HG03460 (cell line): ENCODE measurements at regions not wholly inside any gene's neighbourhood (a gene's known extent, or its start where the extent isn't known, plus 50 kb on each side); places are given as distances from the start of the nearest gene placed in this dataset.
"Not testable (repeated sequence)": the region's sequence is repeated elsewhere in the genome, so short reads cannot be mapped to it uniquely, and the experiment has no call there.

ENCODE experiments used
- ATAC-seq: cut with Tn5 transposase; IDR thresholded peaks from one replicate; pipeline ENCODE4 v1.9.1; 2021; ENCODE audit not compliant: unreplicated experiment

DNA sequence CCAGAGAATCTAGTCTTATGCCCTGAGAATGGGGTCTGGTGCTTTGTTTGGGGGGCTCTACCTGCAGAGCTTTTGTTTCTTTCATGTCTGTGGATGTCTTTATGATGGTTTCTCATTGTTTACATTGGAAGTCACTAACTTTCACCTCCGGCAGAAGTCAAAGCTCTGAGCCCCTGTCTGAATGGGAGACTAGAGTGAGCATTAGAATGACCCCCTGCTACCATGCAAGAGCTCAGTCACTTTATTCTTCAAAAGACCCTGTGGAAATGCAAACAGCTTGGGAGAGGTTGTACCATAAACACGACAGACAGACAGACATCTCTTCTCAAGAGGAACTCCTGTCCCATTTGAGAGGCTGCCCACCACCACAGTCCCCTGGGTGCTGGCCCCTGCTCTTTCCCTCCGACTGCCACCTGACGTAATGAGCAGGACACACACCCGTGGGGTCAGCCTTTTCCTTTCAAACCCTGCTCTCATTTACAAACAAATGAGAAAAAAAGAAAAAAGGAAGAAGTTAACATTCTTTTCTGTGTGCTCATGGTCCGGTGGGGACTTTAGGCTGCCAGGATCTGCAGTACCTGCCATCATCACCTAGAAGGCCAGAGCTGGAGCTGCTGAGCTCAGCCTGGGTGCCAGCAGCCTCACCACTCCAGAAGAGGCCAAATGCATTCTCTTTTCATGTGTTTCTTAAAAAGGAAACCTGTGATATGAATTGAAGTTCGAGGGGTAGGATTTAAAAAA, 91.6 kb downstream of the FZD1 start:
- no peak for ATAC-seq

DNA sequence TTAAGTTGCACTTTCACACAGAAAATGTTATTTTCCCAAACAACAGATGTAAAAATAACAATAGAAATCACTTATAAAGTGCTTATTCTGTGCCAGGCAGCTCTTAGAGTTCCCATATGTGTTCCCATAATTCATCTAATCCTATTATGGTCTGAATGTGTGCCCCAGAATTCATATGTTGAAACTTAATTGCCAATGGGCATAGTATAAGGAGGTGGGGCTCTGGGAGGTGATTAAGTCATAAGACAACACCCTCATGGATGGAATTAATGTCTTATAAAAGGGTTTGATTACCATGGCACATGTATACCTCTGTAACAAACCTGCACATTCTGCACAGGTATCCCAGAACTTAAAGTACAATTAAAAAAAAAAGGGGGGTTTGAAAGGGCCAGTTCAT, 92.7 kb downstream of the FZD1 start:
- ATAC-seq = no peak

DNA sequence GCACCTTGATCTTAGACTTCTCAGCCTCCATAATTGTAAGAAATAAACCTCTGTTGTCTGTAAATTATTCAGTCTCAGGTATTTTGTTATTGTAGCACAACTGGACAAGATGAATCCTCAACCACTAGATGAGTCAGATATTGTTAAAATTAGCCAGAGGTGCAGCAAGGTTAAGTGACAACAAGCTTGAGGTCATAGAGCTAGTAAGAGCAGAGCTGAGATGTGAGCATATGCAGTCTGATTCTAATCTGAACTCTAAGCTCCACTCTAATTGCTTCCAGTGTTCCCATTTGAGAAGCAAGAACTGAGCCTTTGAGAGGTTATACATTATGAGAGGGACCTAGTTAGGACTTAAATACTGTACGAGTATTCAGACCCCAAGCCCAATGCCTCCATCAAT, 93.1 kb downstream of the FZD1 start:
- ATAC-seq = no peak

DNA sequence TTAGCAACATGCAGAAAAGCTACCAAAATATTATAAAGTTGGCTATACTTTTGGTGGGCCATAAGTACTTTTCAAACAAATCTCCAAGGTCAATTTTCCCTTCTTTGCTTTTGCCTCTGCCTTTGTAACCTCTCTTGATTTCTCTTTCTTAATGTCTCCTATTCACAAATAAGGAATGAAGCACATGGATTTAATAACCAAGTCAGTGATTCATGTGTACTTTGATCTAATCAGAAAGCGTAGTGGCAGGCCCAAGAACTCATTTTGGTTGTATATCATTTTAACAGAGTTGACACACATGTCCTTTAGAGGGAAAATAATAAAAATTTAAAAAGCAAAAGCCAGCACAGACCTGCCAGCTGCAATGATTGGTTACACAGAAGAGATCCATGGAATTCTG, 93.7 kb downstream of the FZD1 start:
- ATAC-seq = no peak

DNA sequence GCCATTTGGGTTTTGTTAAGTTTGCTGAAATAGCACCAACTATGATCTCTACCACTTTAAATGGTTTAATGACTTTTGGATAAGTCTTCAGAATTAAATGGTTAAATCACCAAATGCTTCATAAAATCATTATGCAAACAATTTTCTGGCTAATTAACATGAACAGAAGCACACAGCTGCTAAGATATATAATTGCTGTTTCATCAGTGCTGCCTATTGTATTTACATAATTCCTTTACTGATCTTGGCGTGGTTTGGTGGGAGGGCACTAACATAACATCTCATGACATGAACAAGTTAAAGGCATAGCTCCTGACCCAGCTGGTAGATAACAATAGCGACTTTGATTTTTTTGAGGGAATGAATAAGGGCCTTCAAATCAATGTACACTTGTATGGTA, 94.1 kb downstream of the FZD1 start:
- no peak for ATAC-seq

DNA sequence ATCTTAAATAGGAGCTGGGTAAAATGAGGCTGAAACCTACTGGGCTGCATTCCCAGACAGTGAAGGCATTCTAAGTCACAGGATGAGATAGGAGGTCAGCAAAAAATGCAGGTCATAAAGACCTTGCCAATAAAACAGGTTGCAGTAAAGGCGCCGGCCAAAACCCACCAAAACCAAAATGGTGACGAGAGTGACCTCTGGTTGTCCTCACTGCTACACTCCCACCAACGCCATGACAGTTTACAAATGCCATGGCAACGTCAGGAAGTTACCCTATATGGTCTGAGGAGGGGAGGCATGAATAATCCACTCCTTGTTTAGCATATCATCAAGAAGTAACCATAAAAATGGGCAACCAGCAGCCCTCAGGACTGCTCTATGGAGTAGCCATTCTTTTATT, 100.9 kb downstream of the FZD1 start:
- ATAC-seq = not testable (repeated sequence)

DNA sequence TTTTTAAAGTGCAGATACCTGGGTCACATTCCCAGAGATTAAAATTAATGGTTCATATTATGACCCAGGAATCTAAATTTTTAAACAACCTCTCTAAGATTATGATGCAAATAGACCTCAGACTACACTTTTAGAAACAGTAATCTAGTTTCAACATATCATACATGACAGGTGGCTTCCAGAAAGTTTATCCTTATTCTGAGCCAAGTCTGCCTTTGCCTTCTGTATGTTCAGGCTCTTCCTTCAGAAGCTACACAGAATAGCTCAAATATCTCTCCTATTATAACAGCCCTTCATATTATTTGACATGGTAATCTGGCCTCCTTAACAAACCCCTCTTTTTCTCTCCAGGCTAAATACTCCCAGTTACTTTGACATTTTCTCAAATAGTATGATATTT, 101.9 kb downstream of the FZD1 start:
- ATAC-seq = no peak

DNA sequence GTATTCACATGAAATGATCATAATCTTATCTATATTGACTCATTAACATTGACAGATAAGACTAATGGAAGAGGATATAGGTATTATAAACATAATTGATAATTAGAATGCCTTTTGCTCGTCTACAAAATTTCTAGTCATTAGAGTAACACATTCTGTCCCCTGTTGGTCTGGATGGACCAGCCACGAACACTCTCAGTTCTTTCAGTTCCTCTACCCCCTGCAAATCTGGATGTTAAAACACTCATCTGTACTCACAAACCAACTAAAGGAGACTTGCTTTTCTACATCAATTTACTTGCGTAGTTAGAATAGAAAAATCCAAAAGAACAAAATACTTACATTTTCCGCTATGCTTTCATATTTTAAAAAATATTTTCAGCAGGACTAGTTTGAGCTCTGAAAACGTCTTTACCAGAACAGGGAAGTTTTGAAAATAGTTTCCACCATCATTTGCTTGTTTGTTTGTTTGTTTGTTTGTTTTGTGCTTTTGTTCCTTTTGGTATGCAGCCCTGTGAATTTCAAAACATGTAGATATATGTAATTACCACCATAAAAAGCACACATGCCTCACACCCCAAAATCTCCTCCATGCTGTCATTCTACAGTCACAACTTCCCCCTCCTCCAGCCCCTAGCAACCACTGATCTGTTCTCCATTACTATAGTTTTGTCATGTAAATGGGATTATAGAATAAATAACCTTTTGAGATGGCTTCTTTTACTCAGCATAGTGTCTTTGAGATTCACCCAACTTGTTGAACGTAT, 103.8 kb downstream of the FZD1 start:
- no peak for ATAC-seq

DNA sequence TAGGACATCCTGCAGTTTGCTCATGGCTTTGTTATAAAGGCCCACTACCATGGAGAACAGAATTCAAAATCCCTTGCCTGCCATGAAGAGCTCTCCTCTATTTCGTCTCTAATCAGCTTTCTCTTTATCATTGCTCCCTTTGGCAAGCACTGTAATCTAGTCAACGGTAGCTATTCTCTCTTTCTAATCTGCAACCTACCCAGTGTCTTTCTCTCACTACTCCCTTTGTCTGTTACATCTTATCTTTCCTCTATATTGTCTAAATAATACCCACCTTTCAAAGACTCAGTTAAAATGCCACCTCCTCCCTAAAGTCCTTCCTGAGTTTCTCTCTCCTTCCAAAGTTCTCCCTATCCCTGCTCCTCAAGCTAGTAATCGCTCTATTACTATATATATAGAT, 108.1 kb downstream of the FZD1 start:
- ATAC-seq = no peak

DNA sequence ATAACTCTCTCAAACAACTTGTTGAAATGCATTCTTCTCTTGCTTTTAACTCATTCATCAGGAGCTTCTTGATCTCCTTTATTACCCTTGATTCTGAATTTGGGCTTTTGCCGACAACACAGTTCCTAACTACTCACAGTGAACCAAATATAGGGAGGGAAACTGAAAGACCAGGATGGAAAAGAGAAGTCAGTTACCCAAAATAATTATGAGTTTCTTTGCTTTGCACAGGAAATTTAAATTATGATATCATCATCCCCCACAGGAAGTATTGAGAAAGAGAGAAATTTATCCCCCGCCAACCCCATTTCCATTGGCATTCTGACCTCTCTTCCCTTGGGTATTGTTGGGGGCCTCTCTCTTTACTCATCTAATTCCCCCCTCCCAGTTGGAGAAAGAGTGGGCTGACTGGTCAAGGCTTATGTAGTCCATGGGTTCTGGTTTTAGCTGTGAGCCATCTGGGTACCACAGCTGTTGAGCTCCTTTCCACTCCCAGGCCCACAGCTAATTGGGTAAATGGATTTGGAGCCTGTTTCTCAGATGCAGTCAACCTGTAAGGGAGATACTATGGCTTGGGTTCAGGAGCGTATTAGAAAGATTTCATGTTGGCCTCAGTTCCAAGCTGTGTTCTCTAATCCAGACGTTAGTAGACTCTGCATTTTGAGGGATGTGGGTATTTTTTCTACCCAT, 109.0 kb downstream of the FZD1 start:
- no peak for ATAC-seq

DNA sequence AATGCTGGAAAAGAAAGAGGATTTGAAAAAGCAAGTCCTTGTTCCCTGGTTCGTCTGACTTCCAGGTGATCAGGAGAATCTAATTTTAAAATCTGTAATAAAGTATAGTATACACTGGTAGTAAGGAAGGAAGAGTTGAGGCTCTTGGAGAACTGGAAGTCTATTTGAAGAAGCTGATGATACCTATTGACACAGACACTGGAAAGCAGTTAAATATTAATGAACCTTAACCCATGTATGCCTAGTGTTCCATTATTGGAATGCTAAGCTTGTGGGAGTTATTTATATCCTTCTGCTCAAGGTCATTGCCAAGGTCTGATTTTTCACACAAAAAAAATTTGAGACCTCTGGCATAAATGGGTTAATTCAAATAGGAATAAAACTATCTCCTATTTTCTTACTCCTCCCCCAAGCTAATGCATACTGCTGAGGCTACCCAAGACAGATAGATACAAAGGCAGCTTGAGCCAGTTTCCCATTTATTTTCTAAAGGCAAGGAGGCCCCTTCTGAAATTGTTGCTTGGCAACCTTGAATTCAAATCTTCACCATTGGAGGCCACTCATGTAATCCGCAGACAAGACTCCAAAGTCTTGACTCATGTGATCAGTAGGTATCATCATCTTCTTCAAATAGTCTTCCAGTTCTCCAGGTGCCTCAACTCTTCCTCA, 110.2 kb downstream of the FZD1 start:
- no peak for ATAC-seq

DNA sequence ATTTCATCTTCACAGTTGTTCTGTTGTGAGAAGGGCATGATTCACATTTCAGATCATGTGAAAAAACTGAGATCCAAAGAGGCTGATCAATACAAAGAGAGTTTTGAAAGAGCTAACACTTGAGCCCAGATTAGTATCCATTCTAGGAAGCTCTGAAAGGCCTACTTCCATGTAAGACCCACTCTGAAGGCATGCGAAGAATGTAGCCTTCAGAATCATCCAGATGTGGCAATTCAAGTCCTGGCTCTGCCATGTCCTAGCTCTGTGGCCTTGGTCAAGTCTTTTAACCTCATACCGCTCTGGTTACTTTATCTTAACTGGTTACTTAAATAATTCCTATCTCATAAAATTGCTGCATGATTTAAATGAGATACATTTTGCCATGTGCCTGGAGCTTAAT, 111.1 kb downstream of the FZD1 start:
- ATAC-seq = no peak

DNA sequence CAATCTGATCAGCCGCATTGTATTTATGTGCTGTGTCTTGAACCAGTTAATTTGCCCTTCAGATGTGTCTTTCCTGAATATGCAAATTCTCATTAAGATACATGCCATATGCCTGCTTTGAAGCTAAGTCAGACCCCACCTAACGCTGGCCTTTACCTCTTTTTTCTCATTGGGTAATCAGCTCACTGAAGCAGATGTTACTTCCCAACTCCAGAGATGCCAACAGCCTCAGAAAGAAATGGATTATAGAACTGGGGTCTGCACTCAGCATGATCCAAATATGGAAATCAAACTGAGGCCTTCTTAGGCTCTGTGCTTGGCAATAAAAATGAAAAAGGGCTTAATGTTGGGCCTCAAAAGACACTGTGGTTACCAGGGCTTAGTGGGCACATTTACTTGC, 113.9 kb downstream of the FZD1 start:
- no peak for ATAC-seq

DNA sequence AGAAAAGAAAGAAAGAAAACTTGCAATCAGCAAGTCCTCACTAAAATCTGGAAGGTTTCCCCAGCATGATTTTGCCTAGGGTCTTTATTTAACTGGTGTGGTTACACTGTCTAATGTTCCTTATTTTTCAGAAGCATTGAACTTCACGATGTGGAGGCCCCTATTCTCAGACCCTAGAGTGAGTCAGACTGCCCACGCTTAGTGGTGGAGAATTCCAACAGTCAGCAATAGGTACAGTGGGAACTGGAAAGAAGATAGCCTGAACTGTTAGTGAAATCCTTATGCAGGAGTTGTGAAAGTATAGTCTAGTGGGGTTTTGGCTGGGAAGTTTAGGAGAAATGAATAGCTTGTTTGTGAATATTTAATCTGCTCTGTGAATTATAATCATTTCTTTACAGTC, 115.0 kb downstream of the FZD1 start:
- ATAC-seq = no peak

DNA sequence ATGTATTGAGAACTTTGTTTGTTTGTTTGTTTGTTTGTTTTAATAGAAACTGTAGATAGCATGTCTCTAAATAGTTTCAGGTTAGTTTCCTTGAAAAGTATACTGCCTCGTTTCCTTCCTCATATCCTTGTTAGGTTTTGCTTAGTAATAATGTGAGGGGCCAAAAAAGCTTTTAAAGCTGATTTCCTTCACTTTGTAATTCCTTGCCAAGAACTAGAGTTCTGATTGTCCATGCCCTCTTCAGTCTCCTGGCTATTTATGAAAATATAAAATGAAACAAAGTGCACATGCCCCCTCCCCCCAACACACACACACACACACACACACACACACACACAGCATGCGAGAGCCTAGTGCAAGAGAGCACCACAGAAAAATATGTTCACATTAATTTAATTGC, 115.8 kb downstream of the FZD1 start:
- no peak for ATAC-seq

DNA sequence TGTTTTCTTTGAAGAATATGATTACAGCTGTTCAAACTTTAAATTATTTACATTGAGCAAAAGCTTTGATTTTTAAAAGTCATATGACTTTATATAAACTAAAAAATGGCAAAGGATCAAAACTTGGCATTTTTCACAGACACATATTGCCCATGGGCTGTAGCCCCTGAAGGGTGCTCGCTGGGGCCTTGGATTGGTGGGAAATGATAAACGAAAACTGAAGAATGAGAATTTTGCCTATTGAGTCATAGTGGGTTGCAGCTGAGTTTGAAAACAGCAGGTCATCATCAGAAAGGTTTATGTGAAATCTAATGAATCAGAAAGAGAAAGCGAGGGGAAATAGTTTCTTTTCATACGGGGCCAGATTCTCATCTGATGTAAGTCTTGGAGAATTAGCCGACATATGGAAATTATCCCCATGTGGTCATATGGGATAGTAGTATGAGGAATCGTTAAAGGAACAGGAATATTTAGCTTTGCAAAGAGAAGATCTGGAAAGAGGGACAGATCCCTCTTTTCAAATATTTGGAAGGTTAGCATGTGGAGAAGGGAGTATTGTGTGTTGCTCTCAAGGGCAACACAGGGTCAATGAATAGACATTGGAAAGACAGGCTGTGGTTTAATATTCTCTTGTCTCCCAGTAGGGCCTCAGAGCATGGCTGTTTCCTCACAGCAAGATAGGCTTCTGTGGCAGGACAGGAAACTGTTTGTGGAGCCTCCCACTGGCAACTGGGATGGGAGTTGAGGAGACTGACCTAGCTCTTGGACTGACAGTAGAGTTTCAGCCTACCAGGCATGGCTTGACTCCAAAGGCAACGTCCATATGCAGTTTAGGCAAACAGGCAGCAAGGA, 119.0 kb downstream of the FZD1 start:
- no peak for ATAC-seq

DNA sequence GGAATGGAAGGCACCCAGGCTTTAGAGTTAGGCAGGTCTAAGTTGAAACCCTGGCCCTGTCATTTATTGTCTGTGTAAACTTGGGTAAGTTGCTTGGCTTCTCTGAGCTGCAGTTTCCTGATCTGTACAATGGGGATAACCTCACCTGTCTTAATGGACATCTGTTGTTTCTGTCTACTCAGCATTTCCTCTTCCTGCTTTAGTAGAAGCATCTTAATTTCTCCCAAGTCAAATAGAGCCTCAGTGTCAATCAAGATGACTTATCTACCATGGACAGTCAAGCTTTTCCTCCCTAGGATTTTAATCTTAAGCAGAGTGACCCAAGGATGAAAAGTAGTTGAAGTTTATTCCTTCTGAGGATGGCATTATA, 119.7 kb downstream of the FZD1 start:
- no peak for ATAC-seq

DNA sequence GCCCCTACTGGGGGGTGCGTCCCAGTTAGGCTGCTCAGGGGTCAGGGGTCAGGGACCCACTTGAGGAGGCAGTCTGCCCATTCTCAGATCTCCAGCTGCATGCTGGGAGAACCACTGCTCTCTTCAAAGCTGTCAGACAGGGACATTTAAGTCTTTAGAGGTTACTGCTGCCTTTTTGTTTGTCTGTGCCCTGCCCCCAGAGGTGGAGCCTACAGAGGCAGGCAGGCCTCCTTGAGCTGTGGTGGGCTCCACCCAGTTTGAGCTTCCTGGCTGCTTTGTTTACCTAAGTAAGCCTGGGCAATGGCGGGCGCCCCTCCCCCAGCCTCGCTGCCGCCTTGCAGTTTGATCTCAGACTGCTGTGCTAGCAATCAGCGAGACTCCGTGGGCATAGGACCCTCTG, 130.5 kb downstream of the FZD1 start:
- ATAC-seq = not testable (repeated sequence)

DNA sequence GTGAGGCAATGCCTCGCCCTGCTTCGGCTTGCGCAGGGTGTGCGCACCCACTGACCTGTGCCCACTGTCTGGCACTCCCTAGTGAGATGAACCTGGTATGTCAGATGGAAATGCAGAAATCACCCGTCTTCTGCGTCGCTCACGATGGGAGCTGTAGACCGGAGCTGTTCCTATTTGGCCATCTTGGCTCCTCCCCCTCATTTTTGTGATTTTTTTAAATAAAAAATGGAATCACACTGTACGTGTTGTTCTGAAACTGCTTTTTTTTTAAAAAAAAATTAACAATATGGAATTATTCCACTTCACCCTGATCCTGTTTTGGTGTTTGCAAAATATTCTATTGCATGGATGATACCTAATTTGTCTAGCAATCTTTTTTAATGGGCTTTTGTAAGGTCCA, 131.1 kb downstream of the FZD1 start:
- ATAC-seq = not testable (repeated sequence)

DNA sequence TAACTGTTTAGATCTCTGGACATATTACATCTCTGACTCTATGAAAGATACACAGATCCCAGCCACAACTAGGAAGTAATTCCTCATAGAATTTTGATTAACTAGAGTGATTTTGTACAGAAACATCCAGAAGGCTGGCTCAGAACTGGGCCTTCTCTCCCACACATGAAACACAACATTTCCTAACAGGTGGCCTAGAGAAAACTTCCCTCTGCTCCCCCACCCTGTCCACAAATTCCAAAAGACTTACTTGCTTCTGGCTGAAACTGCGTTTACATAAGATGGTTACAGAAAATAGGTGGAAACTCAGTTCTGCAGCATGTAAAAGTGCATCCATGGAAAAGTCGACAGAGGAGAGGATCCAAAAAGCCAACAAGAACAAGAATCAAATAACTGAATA, 132.9 kb downstream of the FZD1 start:
- ATAC-seq = no peak

DNA sequence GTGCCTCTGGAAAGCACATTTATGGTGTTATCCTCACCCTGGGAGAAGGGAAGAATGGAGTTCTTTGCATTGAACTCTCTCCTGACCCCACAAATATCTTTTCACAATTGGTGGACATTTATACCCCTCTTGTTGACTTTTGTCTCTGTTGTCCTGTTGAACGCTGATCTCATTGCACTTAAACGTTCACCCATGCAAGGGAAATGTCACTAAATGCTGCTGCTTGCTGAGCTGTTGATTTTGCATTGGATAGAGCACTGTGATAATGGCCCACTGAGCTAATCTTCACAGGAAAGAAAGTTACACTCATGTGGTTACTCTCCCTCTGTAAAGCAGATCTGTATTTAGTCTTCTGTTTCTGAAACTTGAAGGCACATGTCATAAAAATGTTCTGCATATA, 133.4 kb downstream of the FZD1 start:
- no peak for ATAC-seq
